ENCODE measurements at regions not wholly inside any gene's neighbourhood (a gene's known extent, or its start where the extent isn't known, plus 50 kb on each side); places are given as distances from the start of the nearest gene placed in this dataset.

DNA sequence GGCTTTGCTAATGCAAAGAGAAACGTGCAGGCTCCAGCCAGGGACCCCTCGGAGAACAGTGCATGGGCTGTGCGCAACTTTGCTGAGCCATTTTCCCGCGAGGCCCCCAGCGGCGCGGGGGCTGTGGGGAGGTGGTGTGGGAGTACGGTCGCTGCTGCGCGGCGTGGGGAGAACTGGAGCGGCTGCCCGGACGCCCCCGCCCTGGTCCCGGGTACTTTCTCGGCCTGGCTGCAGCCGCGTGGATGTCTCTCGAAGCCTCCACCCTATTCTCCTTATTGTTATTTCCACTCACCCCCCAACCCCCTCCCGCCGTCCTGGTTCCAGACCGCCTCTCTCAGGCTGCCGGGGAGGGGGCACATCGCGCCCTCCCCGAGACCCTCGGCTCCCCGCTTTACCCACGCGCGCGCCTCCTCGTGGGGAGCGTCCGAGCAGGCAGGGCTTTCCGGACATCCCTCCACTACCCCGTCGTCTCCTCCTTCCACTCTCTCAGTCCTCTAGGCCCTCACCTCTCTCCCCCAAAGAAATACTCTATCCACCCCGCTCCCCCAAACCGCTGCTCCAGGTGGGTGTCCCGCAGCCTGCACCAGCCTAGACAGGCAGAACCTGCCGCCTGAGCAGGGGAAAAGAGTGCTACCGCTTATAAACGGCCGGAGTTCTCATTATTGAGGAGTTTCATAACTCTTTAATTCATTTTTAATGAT lies 68.6 kb upstream of the TBCA start:
- Histone ChIP-seq H3K9ac (no peak overlapping the region), H3K4me1 (peaks cover 56% of the 10 kb centered on the region), H3F3A (ENCODE audit: low read depth) (peaks cover 53% of the 10 kb centered on the region), H3K4me3 (peak overlapping the region; percentile 44), H3K27ac (no peak overlapping the region), H3K79me2 (ENCODE audit: low read depth) (no peaks in the 10 kb centered on the region), H3K9me3 (ENCODE audit: low read depth) (no peaks in the 10 kb centered on the region), H2AFZ (replicated peaks) (no peak overlapping the region), H4K20me1 (ENCODE audit: low read depth) (peaks cover 58% of the 10 kb centered on the region), H3K27me3 (peaks cover 98% of the 10 kb centered on the region), H3K36me3 (no peaks in the 10 kb centered on the region), H3K4me2 (peak overlapping the region; percentile 81)
- H3K27ac Mint-ChIP-seq: no peak overlapping the region
- H3K4me3 Mint-ChIP-seq: peak overlapping the region; percentile 76
- peaks cover 29% of the 10 kb centered on the region for H3K27me3 Mint-ChIP-seq (ENCODE audit: insufficient read depth, low read depth)
- peaks cover 6% of the 10 kb centered on the region for H3K9me3 Mint-ChIP-seq
- DNase-seq (ENCODE audit: low spot score): peak; percentile 40
- H3K36me3 Mint-ChIP-seq: no peaks in the 10 kb centered on the region
- H3K4me1 Mint-ChIP-seq: peaks cover 54% of the 10 kb centered on the region
- TF ChIP-seq EZH2 (IDR thresholded peaks at IDR 0.05) (peak; percentile 68), CTCF (IDR thresholded peaks at IDR 0.05) (no peak), EZH2phosphoT487 (IDR thresholded peaks at IDR 0.05) (peak; percentile 67)

- Histone ChIP-seq H3F3A (ENCODE audit: low read depth) (peaks cover 48% of the 10 kb centered on the region), H3K27ac (no peak overlapping the region), H3K9ac (no peak overlapping the region), H3K4me1 (peaks cover 52% of the 10 kb centered on the region), H3K9me3 (ENCODE audit: low read depth) (no peaks in the 10 kb centered on the region), H2AFZ (replicated peaks) (no peak overlapping the region), H3K4me2 (peak overlapping the region; percentile 81), H3K4me3 (peak overlapping the region; percentile 44), H3K27me3 (peaks cover 98% of the 10 kb centered on the region), H3K36me3 (no peaks in the 10 kb centered on the region), H4K20me1 (ENCODE audit: low read depth) (peaks cover 54% of the 10 kb centered on the region), H3K79me2 (ENCODE audit: low read depth) (no peaks in the 10 kb centered on the region)
- TF ChIP-seq EZH2 (IDR thresholded peaks at IDR 0.05) (peak; percentile 81), EZH2phosphoT487 (IDR thresholded peaks at IDR 0.05) (peak; percentile 75), CTCF (IDR thresholded peaks at IDR 0.05) (no peak)
- H3K36me3 Mint-ChIP-seq: no peaks in the 10 kb centered on the region
- peak overlapping the region; percentile 40 for H3K27ac Mint-ChIP-seq
- peak overlapping the region; percentile 76 for H3K4me3 Mint-ChIP-seq
- peaks cover 24% of the 10 kb centered on the region for H3K27me3 Mint-ChIP-seq (ENCODE audit: insufficient read depth, low read depth)
- H3K9me3 Mint-ChIP-seq: peaks cover 6% of the 10 kb centered on the region
- DNase-seq (ENCODE audit: low spot score): peak; percentile 57
- peaks cover 49% of the 10 kb centered on the region for H3K4me1 Mint-ChIP-seq
Observed at GRCh38 chr5:77844373-77844622, 68.2 kb upstream of the TBCA start.

DNA sequence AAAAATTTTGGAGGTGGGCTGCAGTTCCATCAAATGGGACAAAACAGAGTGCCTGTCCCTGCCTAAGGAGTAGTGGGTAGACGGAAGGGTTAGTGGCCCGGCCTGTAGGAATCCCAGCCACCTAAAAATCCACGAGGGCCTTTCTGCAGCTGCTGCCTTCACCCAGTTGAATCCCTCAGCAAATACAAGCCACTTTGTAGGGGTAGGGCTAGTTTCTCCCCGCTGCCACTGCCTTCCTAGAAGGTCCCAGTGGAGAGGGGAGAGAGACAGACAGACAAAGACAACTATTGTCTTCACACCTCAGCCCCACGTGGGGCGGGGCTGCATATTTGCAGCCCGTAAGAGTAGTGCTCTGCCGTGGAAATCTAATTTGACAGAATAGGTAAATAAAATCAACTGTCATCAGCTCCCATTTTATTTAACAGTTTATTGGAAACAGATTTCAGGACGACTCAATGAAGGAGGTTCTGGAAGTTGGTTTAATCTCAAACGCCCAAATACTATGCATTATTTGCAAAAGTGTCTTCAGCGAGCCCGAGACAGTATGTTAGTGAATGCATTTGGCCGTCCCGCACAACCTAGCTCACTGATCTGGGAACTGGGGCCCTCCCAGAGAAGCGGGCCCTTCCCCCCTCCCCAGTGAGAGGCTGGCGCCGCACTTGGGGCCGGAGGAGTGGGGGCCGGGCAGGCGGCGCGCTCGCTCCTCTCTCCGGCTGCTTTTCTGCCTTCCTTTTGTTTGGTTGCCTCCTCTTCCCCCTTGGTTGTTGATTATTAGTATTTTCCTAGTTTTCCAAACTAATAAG lies 67.6 kb upstream of the TBCA start:
- Mint-ChIP-seq H3K27ac (peak overlapping the region; percentile 40), H3K4me3 (peak overlapping the region; percentile 78), H3K9me3 (peaks cover 6% of the 10 kb centered on the region), H3K27me3 (ENCODE audit: insufficient read depth, low read depth) (peaks cover 24% of the 10 kb centered on the region), H3K4me1 (peaks cover 45% of the 10 kb centered on the region), H3K36me3 (no peaks in the 10 kb centered on the region)
- Histone ChIP-seq H3F3A (ENCODE audit: low read depth) (peaks cover 43% of the 10 kb centered on the region), H3K9me3 (ENCODE audit: low read depth) (no peaks in the 10 kb centered on the region), H3K36me3 (no peaks in the 10 kb centered on the region), H2AFZ (replicated peaks) (no peak overlapping the region), H3K27me3 (peaks cover 98% of the 10 kb centered on the region), H3K4me3 (peak overlapping the region; percentile 44), H3K79me2 (ENCODE audit: low read depth) (no peaks in the 10 kb centered on the region), H3K4me1 (peaks cover 46% of the 10 kb centered on the region), H3K4me2 (peak overlapping the region; percentile 81), H3K27ac (no peak overlapping the region), H3K9ac (no peak overlapping the region), H4K20me1 (ENCODE audit: low read depth) (peaks cover 48% of the 10 kb centered on the region)
- DNase-seq (ENCODE audit: low spot score): peak; percentile 68
- TF ChIP-seq EZH2phosphoT487 (IDR thresholded peaks at IDR 0.05): no peak
- TF ChIP-seq EZH2 (IDR thresholded peaks at IDR 0.05): no peak
- TF ChIP-seq CTCF (IDR thresholded peaks at IDR 0.05): no peak
